HG02678 (cell line): ENCODE measurements at regions not wholly inside any gene's neighbourhood (a gene's known extent, or its start where the extent isn't known, plus 50 kb on each side); places are given as distances from the start of the nearest gene placed in this dataset.
"Not testable (repeated sequence)": the region's sequence is repeated elsewhere in the genome, so short reads cannot be mapped to it uniquely, and the experiment has no call there.

ENCODE experiments used
- ATAC-seq: cut with Tn5 transposase; IDR thresholded peaks from one replicate; pipeline ENCODE4 v1.9.1; 2021; ENCODE audit warnings: mild to moderate bottlenecking, moderate library complexity; ENCODE audit not compliant: unreplicated experiment

DNA sequence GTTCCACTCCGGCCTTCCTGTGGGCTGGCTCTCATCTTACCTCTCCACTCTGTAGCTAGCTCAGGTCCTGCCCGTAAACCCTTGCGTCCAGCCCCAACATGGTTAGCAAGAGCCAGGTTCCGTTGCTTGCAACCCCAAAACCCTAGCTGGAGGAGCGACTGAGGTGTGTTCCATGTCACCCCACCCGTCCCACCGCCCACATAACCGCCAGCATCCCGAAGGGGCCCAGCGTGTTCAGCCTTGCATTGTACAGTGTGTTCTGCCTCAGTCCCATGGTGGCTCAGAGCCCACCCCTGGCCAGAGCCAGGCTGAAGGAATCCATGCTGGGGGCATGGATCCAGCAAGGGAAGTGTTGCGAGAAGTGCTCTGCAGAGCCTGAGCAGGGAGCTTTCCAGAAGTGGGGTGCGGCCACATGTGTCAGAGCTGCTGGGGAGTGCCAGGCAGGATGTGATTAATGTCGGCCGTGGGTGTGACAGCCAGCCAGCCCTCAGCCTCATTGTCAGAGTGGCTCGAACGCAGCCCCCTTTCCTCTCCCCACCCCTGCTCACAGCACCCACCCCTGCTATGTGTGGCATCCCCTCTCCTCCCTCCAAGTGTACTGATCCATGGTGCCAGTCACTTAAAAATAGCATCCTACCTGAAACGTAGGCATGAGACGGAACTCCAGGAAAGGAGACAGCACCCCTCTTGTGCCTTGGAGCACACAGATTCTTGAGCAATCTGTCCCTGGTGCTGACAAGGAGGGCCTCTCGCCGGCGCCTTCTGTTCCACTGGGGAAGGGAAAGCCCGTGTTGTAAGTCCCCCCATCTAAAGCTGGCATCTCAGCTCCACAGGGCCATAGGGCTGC, 158.9 kb downstream of the OR4M2 start:
- not testable (repeated sequence) for ATAC-seq

DNA sequence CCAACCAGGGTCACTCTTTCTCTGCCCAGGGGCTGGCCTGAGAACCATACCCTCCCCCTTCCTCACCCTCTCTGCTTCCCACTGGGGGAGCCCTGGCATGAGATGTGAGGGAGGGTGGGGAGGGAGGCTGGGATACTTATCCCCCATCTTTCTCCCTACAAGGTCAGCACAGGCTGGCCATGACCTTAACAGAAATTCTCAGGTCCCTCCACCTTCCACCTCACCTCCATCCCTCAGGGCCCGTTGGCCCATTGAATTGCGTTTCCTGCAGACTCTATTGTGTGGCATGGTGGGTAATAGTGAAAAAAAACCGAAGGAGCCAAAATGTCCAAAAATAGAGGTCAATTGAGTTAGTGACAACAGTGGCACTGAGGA, 159.5 kb downstream of the OR4M2 start:
- no peak for ATAC-seq

DNA sequence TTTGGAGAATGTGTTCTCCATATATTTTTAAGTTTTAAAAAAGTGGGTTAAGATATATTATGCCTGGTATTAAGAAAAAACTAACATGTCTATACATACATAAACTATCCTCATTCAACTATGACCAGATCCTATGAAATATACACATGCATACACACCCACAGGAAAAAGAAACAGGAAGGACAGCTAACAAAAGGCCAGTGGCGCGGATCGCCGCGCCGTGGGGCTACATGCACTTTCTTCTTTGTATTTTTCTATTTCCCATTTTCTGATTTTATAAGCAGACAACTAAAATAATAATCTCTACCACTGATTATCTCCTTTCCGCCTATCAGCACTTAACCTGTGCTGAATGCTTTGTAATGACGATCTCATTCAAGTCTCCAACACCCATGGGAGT, 160.1 kb downstream of the OR4M2 start:
- ATAC-seq, result no peak

DNA sequence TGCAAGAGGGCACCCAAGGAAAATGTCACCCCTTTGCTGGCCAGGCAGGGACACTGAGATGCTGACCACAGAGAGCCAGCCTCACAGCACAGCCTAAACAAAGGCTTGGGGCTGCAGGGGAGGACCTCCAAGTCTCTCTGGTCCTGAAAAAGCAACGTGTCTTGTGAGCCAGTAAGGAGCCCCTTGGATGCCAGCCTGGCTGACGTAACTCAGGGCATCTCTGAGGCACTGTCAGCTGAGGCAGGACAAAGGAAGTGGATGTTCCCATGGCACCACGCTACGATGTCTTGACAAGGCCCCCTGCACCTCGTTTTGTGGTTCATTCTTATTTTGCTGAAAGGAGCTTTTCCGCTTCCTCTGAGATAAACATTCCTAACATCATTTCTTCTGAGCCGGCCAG, 160.7 kb downstream of the OR4M2 start:
- no peak for ATAC-seq

DNA sequence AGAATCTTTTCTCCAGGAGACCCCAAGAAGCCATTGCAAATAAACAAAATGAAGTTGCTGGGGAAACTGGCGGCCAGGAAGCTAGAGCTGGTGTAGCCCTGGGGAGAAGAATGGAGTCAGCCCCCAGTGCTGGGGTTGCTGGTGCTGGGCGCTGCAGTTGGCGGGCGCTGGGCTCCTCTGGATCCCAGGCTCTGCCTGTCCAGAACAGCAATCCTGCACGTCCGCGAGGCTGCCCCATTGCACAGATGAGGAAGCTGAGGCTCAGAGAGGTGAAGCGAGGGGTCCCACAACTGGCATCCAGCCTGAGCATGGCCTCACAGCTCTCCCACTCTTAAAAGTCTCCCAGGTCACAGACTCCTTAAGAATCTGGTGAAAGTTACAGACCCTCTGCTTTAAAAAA, 161.1 kb downstream of the OR4M2 start:
- ATAC-seq, result no peak

DNA sequence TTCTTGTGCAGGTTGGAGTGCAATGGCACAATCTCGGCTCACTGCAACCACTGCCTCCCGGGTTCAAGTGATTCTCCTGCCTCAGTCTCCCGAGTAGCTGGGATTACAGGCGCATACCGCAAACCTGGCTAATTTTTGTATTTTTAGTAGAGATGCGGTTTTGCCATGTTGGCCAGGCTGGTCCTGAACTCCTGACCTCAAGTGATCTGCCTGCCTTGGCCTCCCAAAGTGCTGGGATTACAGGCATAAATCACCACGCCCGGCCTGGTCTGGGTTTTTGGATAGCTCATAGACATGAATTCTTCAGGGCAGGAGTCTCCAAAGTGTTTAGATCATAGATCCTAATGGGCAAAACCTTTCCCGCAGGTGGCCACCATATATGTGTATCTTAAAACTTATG, 162.0 kb downstream of the OR4M2 start:
- not testable (repeated sequence) for ATAC-seq

DNA sequence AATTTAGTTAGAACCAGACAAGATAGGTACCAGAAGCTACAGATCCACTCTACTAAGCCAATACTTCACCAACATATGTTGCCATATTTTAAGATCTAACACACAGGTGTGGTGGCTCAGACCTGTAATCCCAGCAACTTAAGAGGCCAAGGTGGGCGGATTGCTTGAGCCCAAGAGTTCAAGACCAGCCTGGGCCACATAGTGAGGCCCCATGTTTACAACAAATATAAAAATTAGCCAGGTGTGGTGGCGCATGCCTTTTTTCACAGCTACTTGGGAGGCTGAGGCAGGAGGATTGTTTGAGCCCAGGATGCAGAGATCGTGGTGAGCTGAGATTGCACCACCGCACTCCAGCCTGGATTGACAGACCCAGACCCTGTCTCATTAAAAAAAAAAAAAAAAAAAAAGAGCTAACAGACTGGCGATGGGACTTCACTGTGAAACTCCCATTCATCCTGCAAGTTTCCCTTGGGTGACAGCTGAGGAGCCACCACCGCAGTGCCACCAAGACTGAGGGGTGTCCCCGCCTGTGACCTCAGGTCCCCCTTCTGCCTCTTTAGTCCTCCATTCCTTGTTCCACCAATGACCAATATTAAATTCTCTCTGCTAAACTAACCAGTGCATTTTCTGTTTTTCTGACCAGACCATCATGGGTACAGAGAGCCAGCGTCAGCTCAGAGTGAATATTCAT, 163.3 kb downstream of the OR4M2 start:
- ATAC-seq, result no peak

DNA sequence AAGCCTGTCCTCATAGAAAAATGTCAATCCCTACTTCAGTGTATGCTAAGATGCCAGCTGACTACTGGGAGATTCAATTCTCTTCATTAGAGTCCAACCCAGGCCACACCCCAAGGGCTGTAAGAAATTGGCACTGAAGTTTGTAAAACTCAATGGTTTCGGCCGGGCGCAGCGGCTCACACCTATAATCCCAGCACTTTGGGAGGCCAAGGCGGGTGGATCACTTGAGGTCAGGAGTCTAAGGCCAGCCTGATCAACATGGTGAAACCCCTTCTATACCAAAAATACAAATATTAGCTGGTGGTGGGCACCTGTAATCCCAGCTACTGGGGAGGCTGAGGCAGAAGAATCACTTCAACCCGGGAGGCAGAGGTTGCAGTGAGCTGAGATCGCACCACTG, 169.2 kb downstream of the OR4M2 start:
- ATAC-seq, result not testable (repeated sequence)

DNA sequence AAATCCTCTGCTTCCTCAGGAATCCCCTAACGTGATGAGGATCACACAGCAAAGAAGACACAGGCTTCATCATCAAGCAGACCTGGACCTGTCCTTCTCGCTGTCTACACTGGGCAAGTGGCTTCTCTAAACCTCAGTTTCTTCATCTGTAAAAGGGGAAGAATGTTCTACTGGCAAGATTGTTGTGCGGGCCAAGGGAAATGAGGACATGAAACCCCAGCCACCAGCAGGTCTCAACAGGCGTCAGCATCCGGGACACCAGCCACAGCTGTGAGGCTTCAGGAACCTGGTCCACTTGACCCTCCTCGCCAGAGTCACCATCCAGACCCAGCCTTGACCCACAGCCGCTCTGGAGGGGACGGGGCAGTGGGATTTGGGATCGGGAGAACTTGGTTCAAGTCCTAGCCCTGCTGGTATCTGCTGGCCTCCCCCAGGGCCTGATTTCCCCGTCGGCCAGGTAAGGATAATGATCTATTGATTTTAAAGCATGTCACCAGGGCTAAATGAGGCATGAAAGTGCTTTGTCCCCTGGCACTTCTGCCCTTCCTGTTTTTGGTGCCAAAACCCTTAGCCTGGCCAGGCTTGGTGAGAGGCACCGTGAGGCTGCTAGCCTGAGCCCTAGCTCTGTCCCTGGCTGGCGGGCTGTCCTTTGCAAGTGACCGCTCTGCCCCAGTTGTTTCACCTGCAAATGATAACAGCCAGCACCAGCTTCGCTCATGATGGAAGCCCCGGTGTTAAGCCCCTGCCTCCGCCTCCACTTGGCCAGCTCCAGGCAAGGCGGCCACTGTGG, 170.4 kb downstream of the OR4M2 start:
- ATAC-seq, result not testable (repeated sequence)

DNA sequence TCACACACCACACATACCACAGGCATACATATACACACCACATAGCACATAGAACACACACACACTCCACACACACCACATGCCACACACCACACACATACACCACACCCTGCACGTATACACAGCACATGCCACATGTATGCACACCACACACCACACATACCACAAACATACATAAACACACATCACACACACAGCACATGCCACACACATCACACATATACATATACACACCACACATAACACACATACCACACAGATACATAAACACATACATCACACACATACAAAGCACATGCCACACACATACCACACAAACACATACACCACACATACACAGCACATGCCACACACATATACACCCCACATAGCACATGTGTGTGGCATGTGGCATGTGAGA, 171.1 kb downstream of the OR4M2 start:
- ATAC-seq, result no peak

DNA sequence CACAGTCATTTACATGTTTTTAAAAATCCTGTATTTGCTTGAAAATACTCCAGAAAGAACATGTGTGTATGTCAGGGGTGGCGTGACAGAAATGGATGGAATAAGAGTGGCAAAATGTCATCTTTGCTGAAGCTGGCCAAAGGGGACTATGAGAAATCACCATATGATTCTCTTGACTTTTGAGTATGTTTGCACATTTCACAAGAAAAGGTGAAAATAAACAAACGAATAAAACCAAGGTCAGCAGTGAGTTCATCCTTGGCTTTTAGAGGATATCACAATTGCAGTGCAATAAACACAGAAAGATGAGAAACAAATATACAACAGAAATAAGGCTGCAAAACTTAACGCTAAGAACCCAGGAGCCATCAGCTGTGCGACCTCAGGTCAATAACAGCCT, 171.7 kb downstream of the OR4M2 start:
- not testable (repeated sequence) for ATAC-seq

DNA sequence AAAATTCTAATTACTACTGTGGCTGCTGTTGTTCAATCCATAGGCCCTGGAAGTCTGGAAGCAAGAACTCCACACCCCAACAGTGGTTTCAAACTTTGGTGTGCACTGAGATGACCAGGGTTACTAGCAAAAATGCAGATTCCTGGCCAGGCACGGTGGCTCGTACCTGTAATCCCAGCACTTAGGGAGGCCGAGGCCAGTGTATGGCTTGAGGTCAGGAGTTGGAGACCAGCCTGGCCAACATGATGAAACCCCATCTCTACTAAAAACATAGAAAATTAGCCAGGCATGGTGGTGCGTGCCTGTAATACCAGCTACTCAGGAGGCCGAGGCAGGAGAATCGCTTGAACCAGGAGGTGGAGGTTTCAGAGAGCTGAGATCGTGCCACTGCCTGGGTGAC, 172.2 kb downstream of the OR4M2 start:
- not testable (repeated sequence) for ATAC-seq

DNA sequence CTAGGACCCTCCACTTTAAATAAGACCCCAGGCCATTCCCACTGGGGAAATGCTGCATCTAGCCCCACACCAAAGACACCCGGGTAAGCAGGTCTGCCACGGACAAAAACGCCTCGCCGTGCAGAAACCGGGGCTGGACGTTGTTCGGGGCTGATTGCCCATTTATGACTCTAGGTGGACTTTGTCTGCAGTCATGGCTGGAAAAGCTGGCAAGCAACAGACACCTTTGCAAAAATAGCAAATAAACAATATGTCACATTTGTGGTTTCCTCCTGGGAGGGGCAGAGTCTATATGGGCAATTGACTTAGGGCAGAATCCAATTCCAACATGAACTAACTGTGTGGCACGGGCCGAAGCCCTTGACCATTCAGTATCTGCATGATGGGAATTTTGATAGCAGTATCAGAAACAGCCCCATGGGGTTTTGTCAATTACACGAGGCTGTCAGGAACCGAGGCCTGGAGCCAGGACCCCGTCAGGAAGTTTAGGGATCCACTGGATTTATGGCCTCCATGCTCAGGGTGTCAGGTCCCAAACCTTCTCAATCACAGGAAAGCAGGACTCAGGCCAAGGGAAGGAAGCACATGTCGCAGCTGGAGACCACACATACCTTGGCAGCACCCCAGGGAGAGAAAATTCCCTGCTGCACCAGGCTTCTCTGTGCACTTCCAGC, 172.8 kb downstream of the OR4M2 start:
- not testable (repeated sequence) for ATAC-seq

DNA sequence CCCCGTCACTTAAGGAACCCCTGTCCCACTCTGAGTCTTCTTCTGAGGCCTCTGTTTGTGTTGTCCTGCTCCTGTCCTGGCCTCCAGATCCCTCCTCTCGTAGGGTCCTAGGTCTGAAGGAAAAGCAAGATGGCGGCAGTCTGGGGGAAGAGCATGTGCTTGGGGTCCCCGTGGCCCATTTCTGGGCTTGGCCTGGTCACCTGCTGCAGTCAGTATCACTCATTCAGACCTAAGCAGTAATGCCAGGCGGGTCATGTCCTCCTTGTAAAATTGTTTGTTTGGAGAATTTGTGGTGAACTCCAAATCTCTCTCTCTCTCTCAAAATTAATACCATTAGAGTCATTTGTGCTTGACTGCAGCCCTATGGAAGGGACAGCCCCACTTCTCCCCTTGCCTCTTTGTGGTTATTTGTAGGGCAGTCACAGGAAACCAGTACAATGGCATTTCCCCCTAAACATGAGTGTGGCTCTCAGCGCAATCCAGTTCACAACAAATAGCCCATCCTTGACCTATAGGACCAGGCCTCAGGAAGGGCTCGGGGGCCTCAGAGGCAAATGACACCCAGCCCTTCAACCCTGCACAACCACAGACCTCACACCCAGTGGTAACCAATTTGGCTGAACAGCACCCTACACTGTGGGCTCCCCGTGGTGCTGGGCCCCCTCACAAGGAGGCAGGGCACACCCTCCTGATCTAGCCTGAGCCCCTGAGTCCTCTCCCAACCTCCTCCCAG, 173.5 kb downstream of the OR4M2 start:
- ATAC-seq, result peak; percentile 76

DNA sequence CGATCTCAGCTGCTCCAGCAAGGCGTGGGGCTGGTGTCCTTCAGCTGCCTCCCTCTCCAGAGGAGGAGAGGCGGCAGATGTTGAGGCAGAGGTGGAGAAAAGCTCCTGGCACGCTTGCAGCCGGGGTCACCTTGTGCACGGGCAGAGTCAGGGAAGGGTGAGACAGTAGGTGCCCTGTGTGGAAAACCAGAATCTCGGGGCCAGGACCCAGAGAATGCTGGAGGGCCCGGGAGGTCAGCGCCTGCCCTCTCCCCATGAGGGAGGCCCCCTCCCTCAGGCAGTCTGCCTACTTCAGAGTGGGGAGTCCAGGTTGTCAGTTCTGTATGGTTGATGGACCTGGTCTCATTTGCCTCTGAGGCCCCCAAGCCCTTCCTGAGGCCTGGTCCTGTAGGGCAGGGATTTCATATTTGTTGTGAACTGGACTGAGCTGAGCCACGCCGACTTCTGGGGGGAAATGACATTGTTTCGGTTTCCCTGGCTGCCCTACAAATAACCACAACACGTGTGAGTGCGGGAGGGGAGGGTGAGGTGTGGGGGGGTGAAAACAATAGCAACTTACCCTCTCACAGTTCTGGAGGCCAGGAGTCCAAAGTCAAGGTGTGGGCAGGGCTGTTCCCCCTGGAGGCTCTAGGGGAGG, 174.2 kb downstream of the OR4M2 start:
- peak; percentile 49 for ATAC-seq

DNA sequence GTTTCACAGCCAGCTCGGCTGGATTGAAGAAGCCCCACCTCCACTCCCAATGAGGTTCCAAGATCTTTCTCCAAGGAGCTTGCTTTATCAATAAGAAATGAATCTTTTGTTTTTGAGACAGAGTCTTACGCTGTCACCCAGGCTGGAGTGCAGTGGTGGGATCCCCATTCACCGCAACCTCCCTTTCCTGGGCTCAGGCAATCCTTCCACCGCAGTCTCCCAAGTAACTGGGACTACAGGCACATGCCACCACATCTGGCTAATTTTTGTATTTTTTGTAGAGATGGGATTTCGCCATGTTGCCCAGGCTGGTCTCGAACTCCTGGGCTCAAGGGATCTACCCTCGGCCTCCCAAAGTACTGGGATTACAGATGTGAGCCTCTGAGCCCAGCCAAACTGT, 175.3 kb downstream of the OR4M2 start:
- not testable (repeated sequence) for ATAC-seq

DNA sequence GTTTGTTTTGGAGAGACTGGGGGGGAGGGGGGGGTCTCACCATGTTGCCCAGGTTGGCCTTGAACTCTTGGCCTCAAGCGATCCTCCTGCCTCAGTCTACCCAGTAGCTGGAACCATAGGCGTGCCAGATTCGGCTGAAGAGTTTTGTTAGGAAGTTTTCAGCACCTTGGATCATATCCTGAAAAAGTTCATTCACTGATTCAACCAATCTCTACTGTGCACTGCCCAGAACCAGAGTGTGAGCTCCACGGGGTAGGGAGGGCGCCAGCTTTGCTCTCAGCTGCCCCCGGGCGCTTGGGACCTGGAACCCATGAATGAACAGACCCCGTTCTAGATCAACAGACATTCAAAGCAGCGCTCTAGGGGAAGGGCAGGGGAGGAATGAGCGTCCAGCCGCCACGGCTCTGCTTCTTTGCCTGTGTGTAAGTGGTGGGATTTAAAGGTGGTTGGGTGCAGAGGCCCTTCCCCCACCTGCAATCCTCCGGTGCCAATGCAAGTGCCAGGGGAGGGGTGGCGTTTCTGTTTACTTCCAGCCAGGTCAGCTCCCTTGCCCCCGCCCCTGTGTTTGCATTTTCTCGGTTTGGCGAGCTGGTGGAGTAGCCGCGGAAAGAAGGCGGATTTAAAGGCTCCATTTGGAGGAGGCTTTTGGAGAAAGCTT, 176.2 kb downstream of the OR4M2 start:
- ATAC-seq, result not testable (repeated sequence)

DNA sequence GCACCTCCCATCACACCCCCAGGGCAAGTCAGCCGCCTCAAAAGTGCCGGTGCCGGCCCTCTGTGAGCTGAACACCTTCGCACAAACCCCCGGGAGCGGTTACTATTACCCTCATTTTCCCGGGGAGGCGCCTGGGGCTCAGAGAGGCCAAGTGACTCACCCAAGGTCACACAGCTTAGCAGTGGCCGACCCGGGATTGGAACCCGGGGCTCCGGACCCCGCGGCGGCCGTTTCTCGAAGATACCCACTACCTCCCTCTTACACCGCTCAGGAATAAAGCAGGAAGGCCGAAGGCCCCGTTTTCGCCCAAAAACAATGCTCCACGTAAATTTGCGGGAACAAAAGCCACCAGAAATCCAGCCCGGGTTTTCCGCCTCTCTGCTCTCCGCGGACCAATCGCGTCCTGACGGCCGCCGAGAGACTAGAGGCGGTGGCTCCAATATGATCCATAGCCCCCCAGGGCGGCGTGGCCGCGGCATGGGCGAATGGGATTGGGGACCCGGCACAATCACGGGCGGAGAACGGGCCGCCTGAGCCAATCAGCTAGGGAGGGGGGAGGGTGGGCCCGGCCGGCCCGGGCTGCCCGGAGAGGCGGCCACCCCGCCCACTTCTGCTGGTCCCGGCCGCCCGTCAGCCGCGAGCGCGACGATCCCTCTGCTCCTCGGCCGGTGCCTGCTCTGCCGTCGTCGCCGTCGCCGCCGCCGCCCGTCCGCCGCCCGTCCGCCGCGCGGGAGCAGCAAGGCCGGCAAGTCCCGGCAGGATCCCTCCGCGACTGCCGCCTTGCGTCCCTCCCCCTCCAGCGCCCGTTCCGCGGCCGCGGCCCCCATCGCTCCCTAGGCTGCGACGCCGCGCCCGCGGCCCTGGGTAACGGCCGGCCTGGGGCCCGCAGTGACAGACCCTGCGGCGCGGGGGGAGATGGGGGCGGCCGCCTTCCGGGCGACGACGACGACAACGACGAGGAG, 177.0 kb downstream of the OR4M2 start:
- no peak for ATAC-seq
